ENCODE measurements at regions not wholly inside any gene's neighbourhood (a gene's known extent, or its start where the extent isn't known, plus 50 kb on each side); places are given as distances from the start of the nearest gene placed in this dataset.

GRCh38 chr1:69284508-69284907 lies 283.2 kb upstream of the LRRC7 start:
- Histone ChIP-seq H3K27me3 (ENCODE audit: insufficient read depth, low read depth, low read length) (no peaks in the 10 kb centered on the region), H3K27ac (ENCODE audit: low read length) (peak overlapping the region; percentile 14), H3K79me2 (replicated peaks; ENCODE audit: insufficient read depth, low read length) (no peaks in the 10 kb centered on the region), H3K4me3 (ENCODE audit: low read length) (no peak overlapping the region), H2AFZ (ENCODE audit: low read depth, low read length) (no peak overlapping the region), H3K4me2 (ENCODE audit: low read length) (no peak overlapping the region), H3K9me2 (ENCODE audit: insufficient read depth, low read length) (no peaks in the 10 kb centered on the region), H4K20me1 (ENCODE audit: insufficient read depth) (no peaks in the 10 kb centered on the region), H3K36me3 (ENCODE audit: insufficient read depth, low read length) (no peaks in the 10 kb centered on the region), H3K9ac (ENCODE audit: low read length) (no peak overlapping the region), H3F3A (ENCODE audit: insufficient read depth, low read length, poor library complexity, severe bottlenecking) (no peaks in the 10 kb centered on the region), H3K9me3 (ENCODE audit: low read length) (no peaks in the 10 kb centered on the region)
- no peak for TF ChIP-seq SMC3 (conservative IDR thresholded peaks at IDR 0.05; ENCODE audit: poor library complexity)
- TF ChIP-seq TAF1 (IDR thresholded peaks at IDR 0.05; ENCODE audit: low read depth), result no peak
- TF ChIP-seq CTCF (IDR thresholded peaks at IDR 0.05; ENCODE audit: poor library complexity, severe bottlenecking), result no peak

- H4K20me1 ChIP-seq (ENCODE audit: insufficient read depth), result no peaks in the 10 kb centered on the region
- H3F3A ChIP-seq (ENCODE audit: insufficient read depth, low read length, poor library complexity, severe bottlenecking), result no peaks in the 10 kb centered on the region
- H3K9ac ChIP-seq (ENCODE audit: low read length), result no peak overlapping the region
- no peak for TF ChIP-seq EZH2 (IDR thresholded peaks at IDR 0.05; ENCODE audit: borderline replicate concordance, insufficient read depth, low read length, poor library complexity, severe bottlenecking)
- no peak overlapping the region for H2AFZ ChIP-seq (ENCODE audit: low read depth, low read length)
- no peak overlapping the region for H3K4me2 ChIP-seq (ENCODE audit: low read length)
- H3K4me3 ChIP-seq (ENCODE audit: low read length), result no peak overlapping the region
- no peaks in the 10 kb centered on the region for H3K79me2 ChIP-seq (replicated peaks; ENCODE audit: insufficient read depth, low read length)
- H3K36me3 ChIP-seq (ENCODE audit: insufficient read depth, low read length), result no peaks in the 10 kb centered on the region
- H3K9me2 ChIP-seq (ENCODE audit: insufficient read depth, low read length), result no peaks in the 10 kb centered on the region
- no peaks in the 10 kb centered on the region for H3K27me3 ChIP-seq (ENCODE audit: insufficient read depth, low read depth, low read length)
- no peak overlapping the region for H3K27ac ChIP-seq (ENCODE audit: low read length)
- H3K9me3 ChIP-seq (ENCODE audit: low read length), result no peaks in the 10 kb centered on the region
These were observed 279.3 kb upstream of the LRRC7 start for GRCh38 chr1:69288416-69288815.

GRCh38 chr1:69290291-69290690 lies 277.4 kb upstream of the LRRC7 start:
- H3K27ac ChIP-seq (ENCODE audit: low read length), result no peak overlapping the region
- no peaks in the 10 kb centered on the region for H3K27me3 ChIP-seq (ENCODE audit: insufficient read depth, low read depth, low read length)
- H3K9me3 ChIP-seq (ENCODE audit: low read length), result no peaks in the 10 kb centered on the region
- no peaks in the 10 kb centered on the region for H3K9me2 ChIP-seq (ENCODE audit: insufficient read depth, low read length)
- H3F3A ChIP-seq (ENCODE audit: insufficient read depth, low read length, poor library complexity, severe bottlenecking), result no peaks in the 10 kb centered on the region
- TF ChIP-seq CTCF (IDR thresholded peaks at IDR 0.05; ENCODE audit: poor library complexity, severe bottlenecking), result no peak
- H4K20me1 ChIP-seq (ENCODE audit: insufficient read depth), result no peaks in the 10 kb centered on the region
- no peaks in the 10 kb centered on the region for H3K79me2 ChIP-seq (replicated peaks; ENCODE audit: insufficient read depth, low read length)
- no peak overlapping the region for H3K9ac ChIP-seq (ENCODE audit: low read length)
- no peak overlapping the region for H3K4me2 ChIP-seq (ENCODE audit: low read length)
- no peak overlapping the region for H3K4me3 ChIP-seq (ENCODE audit: low read length)
- no peaks in the 10 kb centered on the region for H3K36me3 ChIP-seq (ENCODE audit: insufficient read depth, low read length)
- H2AFZ ChIP-seq (ENCODE audit: low read depth, low read length), result no peak overlapping the region

- no peak overlapping the region for H3K27ac ChIP-seq (ENCODE audit: low read length)
- no peak overlapping the region for H2AFZ ChIP-seq (ENCODE audit: low read depth, low read length)
- no peaks in the 10 kb centered on the region for H3K27me3 ChIP-seq (ENCODE audit: insufficient read depth, low read depth, low read length)
- no peaks in the 10 kb centered on the region for H3K36me3 ChIP-seq (ENCODE audit: insufficient read depth, low read length)
- no peaks in the 10 kb centered on the region for H3K9me3 ChIP-seq (ENCODE audit: low read length)
- no peaks in the 10 kb centered on the region for H3K79me2 ChIP-seq (replicated peaks; ENCODE audit: insufficient read depth, low read length)
- H3K9ac ChIP-seq (ENCODE audit: low read length), result no peak overlapping the region
- H3K9me2 ChIP-seq (ENCODE audit: insufficient read depth, low read length), result no peaks in the 10 kb centered on the region
- no peak overlapping the region for H3K4me2 ChIP-seq (ENCODE audit: low read length)
- no peaks in the 10 kb centered on the region for H3F3A ChIP-seq (ENCODE audit: insufficient read depth, low read length, poor library complexity, severe bottlenecking)
- no peaks in the 10 kb centered on the region for H4K20me1 ChIP-seq (ENCODE audit: insufficient read depth)
- H3K4me3 ChIP-seq (ENCODE audit: low read length), result no peak overlapping the region
- TF ChIP-seq EP300 (conservative IDR thresholded peaks at IDR 0.05; ENCODE audit: poor library complexity, severe bottlenecking) (no peak), TAF1 (IDR thresholded peaks at IDR 0.05; ENCODE audit: low read depth) (no peak), REST (IDR thresholded peaks at IDR 0.05; ENCODE audit: borderline replicate concordance) (no peak), CTCF (IDR thresholded peaks at IDR 0.05; ENCODE audit: poor library complexity, severe bottlenecking) (no peak), RAD21 (conservative IDR thresholded peaks at IDR 0.05) (no peak), SMC3 (conservative IDR thresholded peaks at IDR 0.05; ENCODE audit: poor library complexity) (no peak), EZH2 (IDR thresholded peaks at IDR 0.05; ENCODE audit: borderline replicate concordance, insufficient read depth, low read length, poor library complexity, severe bottlenecking) (no peak), MXI1 (conservative IDR thresholded peaks at IDR 0.05; ENCODE audit: poor library complexity, severe bottlenecking) (no peak)
These were observed 276.2 kb upstream of the LRRC7 start for GRCh38 chr1:69291541-69291940.
